ENCODE measurements at regions not wholly inside any gene's neighbourhood (a gene's known extent, or its start where the extent isn't known, plus 50 kb on each side); places are given as distances from the start of the nearest gene placed in this dataset.

DNA sequence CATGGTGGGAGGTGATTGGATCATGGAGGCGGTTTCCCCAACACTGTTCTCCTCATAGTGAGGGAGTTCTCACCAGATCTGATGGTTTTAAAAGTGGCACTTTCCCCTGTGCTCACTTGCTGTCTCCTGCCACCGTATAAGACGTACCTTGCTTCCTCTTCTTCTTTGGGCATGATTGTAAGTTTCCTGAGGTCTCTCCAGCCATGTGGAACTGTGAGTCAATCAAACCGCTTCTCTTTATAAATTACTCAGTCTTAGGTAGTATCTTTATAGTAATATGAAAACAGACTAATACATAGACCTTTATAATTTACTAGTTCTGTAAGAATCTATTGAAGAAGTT is 82.5 kb upstream of the PITX2 start:
- H3K4me1 ChIP-seq (ENCODE audit: control insufficient read depth, extremely low read depth, insufficient read depth, low read length) = no peaks in the 10 kb centered on the region
- no peaks in the 10 kb centered on the region for H3K36me3 ChIP-seq (ENCODE audit: control insufficient read depth in 2 of 2, extremely low read depth in 1 of 2, insufficient read depth in 2 of 2, low read length in 2 of 2)
- ChIA-PET POLR2A (no interaction called here), CTCF (no interaction called here)
- FAIRE-seq (no peak), DNase-seq (ENCODE audit: low read depth, low spot score) (no peak)
- H3K4me2 ChIP-seq (ENCODE audit: insufficient read depth, low read length) = no peak overlapping the region
- H2AFZ ChIP-seq (ENCODE audit: low read depth, low read length) = no peak overlapping the region
- H3K79me2 ChIP-seq (ENCODE audit: control insufficient read depth, insufficient read depth, low read length) = no peaks in the 10 kb centered on the region
- H3K27me3 ChIP-seq (ENCODE audit: control insufficient read depth in 2 of 2, insufficient read depth in 2 of 2, low read length in 2 of 2) = no peaks in the 10 kb centered on the region
- H3K9ac ChIP-seq (replicated peaks; ENCODE audit: extremely low read depth, insufficient read depth, low read length) = no peak overlapping the region
- H3K4me3 ChIP-seq (replicated peaks in 1 of 3; ENCODE audit: insufficient read depth in 1 of 3, low read depth in 1 of 3, low read length in 3 of 3) = no peak overlapping the region
- no TSS peak for BruUV-seq (replicated peaks)
- H3K9me1 ChIP-seq (replicated peaks; ENCODE audit: control insufficient read depth, extremely low read depth, insufficient read depth, low read length) = no peaks in the 10 kb centered on the region
- dilution Hi-C loops (cut with MboI; ENCODE audit: extremely low pct_ligation_motif_present, low sequenced_read_pairs) (no loop called here), intact Hi-C loops (cut with micrococcal nuclease) (no loop called here)
- no peaks in the 10 kb centered on the region for H3K9me3 ChIP-seq (replicated peaks; ENCODE audit: control insufficient read depth, insufficient read depth, low read length)
- TF ChIP-seq EZH2 (IDR thresholded peaks at IDR 0.05; ENCODE audit: borderline replicate concordance, low read depth, low read length, severe bottlenecking) (no peak), MYC (IDR thresholded peaks at IDR 0.05; ENCODE audit: low read depth, low read length) (no peak), JUN (IDR thresholded peaks at IDR 0.05; ENCODE audit: borderline replicate concordance, insufficient read depth, insufficient read length, low read depth) (no peak), FOS (IDR thresholded peaks at IDR 0.05; ENCODE audit: borderline replicate concordance, insufficient read depth, low read length) (no peak), POLR2AphosphoS5 (IDR thresholded peaks at IDR 0.05; ENCODE audit: insufficient read depth, low read depth, low read length) (no peak), GATA2 (IDR thresholded peaks at IDR 0.05; ENCODE audit: insufficient read depth, insufficient read length, low read depth, low read length) (no peak), POLR2A (IDR thresholded peaks at IDR 0.05; ENCODE audit: low read depth, low read length) (no peak)
- TF ChIP-seq, protein P1, sequence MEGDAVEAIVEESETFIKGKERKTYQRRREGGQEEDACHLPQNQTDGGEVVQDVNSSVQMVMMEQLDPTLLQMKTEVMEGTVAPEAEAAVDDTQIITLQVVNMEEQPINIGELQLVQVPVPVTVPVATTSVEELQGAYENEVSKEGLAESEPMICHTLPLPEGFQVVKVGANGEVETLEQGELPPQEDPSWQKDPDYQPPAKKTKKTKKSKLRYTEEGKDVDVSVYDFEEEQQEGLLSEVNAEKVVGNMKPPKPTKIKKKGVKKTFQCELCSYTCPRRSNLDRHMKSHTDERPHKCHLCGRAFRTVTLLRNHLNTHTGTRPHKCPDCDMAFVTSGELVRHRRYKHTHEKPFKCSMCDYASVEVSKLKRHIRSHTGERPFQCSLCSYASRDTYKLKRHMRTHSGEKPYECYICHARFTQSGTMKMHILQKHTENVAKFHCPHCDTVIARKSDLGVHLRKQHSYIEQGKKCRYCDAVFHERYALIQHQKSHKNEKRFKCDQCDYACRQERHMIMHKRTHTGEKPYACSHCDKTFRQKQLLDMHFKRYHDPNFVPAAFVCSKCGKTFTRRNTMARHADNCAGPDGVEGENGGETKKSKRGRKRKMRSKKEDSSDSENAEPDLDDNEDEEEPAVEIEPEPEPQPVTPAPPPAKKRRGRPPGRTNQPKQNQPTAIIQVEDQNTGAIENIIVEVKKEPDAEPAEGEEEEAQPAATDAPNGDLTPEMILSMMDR (IDR thresholded peaks at IDR 0.05; ENCODE audit: extremely low read depth in 1 of 2, insufficient read depth in 1 of 2, low read depth in 1 of 2, low read length in 2 of 2) = no peak
- TF ChIP-seq, protein P2, sequence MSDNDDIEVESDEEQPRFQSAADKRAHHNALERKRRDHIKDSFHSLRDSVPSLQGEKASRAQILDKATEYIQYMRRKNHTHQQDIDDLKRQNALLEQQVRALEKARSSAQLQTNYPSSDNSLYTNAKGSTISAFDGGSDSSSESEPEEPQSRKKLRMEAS (IDR thresholded peaks at IDR 0.05; ENCODE audit: insufficient read depth, insufficient read length) = no peak
- H3K27ac ChIP-seq (ENCODE audit: insufficient read depth, low read depth, low read length) = no peak overlapping the region
- H4K20me1 ChIP-seq (replicated peaks; ENCODE audit: control insufficient read depth, extremely low read depth, insufficient read depth, low read length) = no peaks in the 10 kb centered on the region

Measured in endothelial cell of umbilical vein (primary cell).